A549 (cell line): ENCODE measurements at regions not wholly inside any gene's neighbourhood (a gene's known extent, or its start where the extent isn't known, plus 50 kb on each side); places are given as distances from the start of the nearest gene placed in this dataset.

Source experiments
- CTCF ChIP-seq: fragments of >200 bp; sonication (Bioruptor Twin); formaldehyde crosslinking; IDR thresholded peaks from 3 replicates; pipeline ENCODE4 v1.5.1; 2016
- E2F6 ChIP-seq: IDR thresholded peaks from 2 replicates; pipeline ENCODE4 v1.6.1; 2012; ENCODE audit warnings: low read depth, borderline replicate concordance
- HDAC2 ChIP-seq: fragments of 200-600 bp; sonication (generic); IDR thresholded peaks from 2 replicates; pipeline ENCODE4 v1.6.1; 2016
- HOXB13 ChIP-seq: fragments of 250-450 bp; sonication (Bioruptor Pico); IDR thresholded peaks from 2 replicates; pipeline ENCODE4 v1.5.0; 2020; ENCODE audit warnings: low read depth, mild to moderate bottlenecking, moderate library complexity
- MAX ChIP-seq: IDR thresholded peaks from 2 replicates; pipeline ENCODE4 v1.6.1; 2012
- PBX3 ChIP-seq: IDR thresholded peaks from 2 replicates; pipeline ENCODE4 v1.6.1; 2012
- RARB ChIP-seq: fragments of 250-450 bp; sonication (Bioruptor Pico); IDR thresholded peaks from 2 replicates; pipeline ENCODE4 v1.8.0; 2021; ENCODE audit warnings: mild to moderate bottlenecking, moderate library complexity
- REST ChIP-seq: fragments of 200-600 bp; sonication (generic); IDR thresholded peaks from 2 replicates; pipeline ENCODE4 v1.6.1; 2016; ENCODE audit warnings: antibody characterized with exemption, mild to moderate bottlenecking, moderate library complexity
- SMC3 ChIP-seq: fragments of >200 bp; sonication (Bioruptor Twin); formaldehyde crosslinking; IDR thresholded peaks from 3 replicates; pipeline ENCODE4 v1.6.1; 2018; ENCODE audit warnings: inconsistent platforms
- USF2 ChIP-seq: fragments of 450-650 bp; IDR thresholded peaks from 2 replicates; pipeline ENCODE4 v1.6.1; 2014; ENCODE audit warnings: antibody characterized with exemption
- ZNF302 ChIP-seq: fragments of 250-450 bp; sonication (Bioruptor Pico); IDR thresholded peaks from 2 replicates; pipeline ENCODE4 v1.9.0; 2021; ENCODE audit warnings: inconsistent platforms, mild to moderate bottlenecking, moderate library complexity

GRCh38 chr5:105593011-105593760, 2030.6 kb upstream of the NUDT12 start:
- TF ChIP-seq PBX3, result no peak
- TF ChIP-seq CTCF, result no peak
- TF ChIP-seq HDAC2, result no peak
- no peak for TF ChIP-seq REST
- TF ChIP-seq RARB (CRISPR knock-in tag), result no peak
- no peak for TF ChIP-seq E2F6
- TF ChIP-seq USF2, result no peak
- no peak for TF ChIP-seq SMC3
- TF ChIP-seq ZNF302, result no peak
- no peak for TF ChIP-seq MAX
- no peak for TF ChIP-seq HOXB13 (CRISPR knock-in tag)
